LoVo (cell line): ENCODE measurements at regions not wholly inside any gene's neighbourhood (a gene's known extent, or its start where the extent isn't known, plus 50 kb on each side); places are given as distances from the start of the nearest gene placed in this dataset.

Source experiments
- DNase-seq: peaks from one replicate; pipeline ENCODE4 v3.0.0-alpha.2; 2016; ENCODE audit warnings: low spot score

DNA sequence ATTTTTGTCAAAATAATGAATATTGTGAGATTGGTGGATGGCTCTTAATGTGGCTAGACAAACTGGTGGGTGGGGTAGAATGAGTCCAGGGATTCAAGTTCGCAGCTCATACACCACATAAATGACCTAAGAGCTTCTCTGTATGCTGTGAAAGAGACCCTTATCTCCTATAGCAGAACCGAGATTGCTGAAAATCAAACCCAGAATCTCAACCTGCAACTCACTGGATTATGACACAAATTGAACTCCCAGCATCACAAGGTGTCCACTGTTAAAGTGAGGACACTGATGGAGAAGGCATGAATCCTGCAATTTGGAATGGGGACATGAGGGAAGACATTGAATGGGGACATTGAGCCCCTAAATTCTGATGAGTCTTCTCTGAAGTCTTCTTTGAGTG is 51.3 kb upstream of the CNKSR3 start:
- DNase-seq, result no peak

DNA sequence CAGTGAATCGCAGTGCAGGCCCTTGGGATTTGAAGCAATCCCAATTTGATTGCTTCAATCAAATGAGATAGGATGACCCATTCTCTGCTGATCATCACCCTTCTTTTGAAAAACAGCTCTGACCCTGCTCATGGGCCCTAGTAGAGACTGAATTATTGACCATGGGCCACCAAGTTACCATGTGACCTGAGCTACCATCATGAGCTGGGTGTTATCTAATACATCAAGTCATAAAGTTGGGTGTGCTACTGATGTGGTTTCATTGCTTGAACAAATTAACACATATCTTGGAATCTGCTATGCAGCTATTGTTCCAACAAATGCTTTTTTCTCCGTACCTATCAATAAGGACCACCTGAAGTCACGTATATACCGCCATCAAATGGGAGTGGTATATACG is 54.8 kb upstream of the CNKSR3 start:
- DNase-seq, result no peak

DNA sequence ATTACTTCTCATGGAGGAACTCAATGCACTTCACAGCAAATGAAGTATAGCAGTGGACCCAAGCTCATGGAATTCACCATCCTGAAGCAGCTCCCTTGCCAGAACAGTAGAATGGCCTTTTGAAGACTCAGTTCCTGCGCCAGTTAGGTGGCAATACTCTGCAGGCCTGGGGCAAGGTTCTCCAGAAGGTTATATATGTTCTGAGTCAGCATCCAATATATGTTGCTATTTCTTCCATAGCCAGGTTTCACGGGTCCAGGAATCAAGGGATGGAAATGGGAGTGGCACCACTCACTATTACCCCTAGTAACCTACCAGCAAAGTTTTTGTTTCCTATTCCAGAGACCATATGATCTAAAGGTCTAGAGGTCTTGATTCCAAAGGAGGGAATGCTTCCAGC is 56.4 kb upstream of the CNKSR3 start:
- DNase-seq, result no peak

DNA sequence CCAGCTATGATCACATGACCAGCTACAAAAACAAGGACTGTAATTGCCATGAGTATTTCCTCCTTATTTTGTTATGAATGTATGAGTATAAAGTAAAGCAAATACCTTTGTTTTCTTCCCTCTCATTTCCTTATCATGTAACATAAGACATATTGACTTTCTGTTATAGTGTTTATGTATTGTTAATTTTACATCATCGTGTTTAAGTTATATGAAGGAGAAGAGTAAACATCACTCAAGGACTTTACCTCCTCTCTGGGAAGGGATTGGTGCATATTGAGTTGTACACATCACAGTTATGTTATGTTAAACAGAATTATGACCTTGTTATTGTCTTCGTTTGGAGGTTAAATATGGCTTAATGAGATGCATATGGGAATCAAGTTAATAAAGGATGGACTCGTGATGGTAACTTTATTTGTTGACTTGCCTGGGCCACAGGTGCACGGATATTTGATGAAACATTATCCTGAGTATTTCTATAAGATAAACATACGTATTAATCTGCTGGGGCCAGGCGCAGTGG is 57.3 kb upstream of the CNKSR3 start:
- peak; percentile 3 for DNase-seq

DNA sequence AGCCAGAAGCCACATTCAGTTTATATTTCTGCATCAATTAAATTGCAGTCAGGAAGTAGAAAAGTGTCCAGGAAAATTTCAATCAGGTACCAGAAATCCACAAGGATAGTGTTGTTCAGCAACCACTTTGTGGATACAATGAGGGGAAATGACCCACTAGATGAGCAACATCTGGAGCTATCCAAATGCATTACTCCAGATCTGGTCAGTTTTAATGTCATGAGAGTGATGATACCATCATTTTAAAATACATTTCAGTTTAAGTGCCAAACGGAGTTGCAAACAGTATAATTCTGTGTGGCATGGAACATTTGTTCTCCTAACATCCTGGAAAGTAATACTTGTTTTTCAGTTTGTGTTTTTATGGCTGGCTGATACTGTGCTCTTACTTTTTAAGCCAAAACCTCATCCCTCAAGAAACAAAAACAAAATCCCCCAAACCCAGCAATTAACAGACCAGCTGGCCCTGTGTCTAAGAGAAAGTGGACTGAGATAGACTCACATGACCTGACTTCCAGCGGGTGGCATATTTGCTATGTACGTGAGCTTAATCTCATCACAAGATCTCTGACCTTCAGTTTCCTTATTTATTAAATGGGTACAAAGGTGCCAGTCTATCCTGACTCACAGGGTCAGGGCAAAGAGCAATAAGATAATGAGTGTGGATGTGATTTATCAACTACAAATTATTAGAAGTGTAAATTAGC is 58.8 kb upstream of the CNKSR3 start:
- DNase-seq, result peak; percentile 31

DNA sequence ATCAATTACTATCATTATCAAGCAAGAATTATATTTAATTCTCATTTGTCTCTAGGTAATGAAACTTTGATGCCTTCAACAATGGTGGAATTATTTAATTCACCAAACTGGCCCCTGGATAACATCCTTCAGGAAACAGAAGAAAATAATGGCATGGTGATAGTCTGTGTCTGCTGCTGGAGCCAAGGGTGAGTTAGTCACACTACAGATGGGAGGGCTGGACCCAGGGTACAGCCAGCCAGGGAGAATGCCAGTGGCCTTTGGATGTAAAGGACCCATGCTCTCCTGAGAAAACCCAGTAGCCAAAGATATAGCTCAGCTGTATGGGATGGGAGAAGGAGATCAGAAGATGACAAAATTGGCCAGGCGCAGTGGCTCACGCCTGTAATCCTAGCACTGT is 60.0 kb upstream of the CNKSR3 start:
- DNase-seq, result no peak

DNA sequence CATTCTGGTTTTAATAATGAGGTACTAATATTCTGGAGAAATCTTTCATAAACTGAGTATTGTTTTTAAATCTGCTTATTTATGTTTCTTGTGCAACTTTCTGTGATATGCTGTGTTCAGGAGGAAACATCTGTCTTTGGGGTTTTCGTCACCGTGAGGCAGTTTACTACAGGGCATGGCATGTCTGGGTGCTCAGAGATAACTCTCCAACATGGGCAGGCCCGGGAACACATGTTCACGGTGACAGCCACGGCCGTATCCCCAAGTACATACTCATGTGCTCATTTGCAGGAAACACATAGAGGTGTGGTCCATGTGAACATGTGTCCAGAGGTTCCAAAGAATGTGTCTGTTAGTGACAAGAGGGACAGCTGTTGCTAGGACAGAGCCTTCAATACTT is 62.1 kb upstream of the CNKSR3 start:
- DNase-seq, result no peak

DNA sequence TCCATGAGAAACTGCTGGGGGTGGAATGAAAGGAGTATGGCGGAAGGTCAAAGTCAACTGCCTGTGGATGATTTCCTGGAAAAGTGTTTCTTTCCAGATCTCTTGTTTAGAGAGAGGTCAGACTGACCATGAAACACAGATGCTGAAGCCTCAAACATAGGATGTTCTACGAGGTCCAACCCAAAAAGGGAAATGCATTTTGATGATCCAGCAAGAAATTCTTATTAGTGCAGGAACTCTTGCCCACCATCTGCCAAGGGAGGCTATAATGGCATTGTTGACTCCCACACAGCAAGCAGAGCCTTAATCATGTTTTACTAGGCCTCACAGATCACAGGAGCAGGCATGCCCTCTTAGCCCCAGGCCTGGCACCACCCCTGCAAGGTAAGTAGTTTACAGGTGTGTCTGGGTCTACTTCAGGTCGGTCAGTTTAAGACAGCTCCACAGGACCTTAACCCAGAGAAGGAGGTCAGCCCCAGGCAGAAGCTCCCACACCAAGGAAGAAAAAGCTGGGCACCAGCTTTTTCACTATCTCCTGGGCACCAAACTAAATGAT is 67.6 kb upstream of the CNKSR3 start:
- no peak for DNase-seq

DNA sequence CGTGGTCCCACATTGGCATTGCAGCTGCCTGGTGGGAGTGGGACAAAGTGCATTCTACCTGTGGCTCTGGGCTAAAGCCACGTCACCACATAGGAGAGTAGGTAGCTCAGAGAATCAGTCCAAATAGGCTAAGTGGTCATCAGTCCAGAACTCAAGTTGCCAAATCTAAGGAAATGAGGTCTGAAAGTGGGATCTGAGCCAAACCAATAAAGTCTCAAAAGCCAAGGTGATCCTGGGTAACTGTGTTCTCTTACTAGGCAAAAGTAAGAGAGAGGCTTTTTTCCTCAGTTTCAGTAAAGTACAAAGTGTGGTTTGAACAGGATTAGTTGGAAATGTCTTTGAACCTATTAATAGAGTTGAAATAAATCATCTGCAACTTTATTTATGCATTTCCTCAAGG is 68.6 kb upstream of the CNKSR3 start:
- DNase-seq, result no peak

DNA sequence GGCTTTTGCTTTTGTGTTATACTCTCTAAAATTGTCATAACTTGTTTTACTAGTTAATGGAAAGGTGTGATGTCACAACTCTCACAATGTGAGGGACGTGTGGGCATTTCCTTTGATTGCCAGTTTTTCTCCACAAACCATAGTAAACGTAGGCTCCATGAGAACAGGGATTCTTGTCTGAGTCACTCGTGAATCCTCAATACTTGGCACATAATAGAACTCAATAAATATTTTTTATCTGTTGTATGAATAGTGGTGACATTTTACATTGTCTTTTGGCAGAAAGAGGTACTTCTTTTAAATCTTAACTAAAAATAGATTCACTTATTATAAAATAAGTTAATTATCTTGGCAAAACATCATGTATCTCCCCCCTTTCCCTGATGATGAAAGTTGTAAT is 69.0 kb upstream of the CNKSR3 start:
- DNase-seq, result no peak

DNA sequence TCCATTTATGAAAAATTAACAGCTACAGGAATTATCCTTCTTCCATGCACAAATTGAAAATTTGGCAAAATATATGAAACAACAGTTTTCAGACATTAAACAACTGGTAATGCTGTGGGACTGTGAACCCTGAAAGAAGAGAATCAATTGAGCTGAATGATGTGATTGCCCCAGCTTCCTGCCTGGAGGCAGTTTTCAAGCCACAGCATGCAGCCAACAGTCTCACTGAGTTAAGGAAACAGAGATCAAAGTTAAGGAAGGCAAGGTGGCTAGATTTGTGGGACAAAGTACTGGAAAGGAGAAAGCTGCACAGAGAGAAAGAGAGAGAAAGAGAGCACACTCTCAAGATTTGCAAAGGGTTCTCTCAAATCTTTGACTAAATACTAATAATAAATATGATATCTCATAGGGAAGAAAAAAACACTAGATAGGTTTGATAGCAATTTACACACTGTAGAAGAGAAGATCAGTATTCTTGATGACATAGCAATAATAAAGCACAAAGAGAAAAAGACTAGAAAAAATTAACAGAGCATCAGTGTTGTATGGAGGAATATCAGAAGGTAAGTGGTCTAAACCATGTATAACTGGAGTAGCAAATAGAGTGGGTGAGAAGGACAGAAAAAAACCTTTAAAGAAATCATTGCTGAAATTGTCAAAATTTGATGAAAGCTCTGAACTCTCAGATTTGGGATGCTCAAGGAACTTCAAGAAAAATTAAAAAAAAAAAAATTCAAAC is 70.1 kb upstream of the CNKSR3 start:
- no peak for DNase-seq

DNA sequence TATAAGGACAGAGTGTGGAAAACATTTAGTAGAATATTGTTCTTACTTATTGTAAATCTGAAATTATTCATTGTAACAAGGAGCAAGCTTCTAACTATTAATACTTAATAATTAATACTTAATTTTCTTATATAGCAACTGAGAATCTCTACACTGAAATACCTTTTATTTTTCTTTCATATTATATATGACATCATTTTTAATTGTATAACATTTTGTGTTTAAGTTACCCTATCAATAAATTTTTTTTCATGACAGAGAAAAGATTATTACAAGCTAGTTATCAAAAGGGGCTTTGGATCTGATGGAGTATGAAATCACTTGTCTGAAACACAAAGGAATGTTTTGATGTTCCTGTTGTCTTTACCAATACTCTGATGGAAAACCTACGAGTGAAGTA is 72.2 kb upstream of the CNKSR3 start:
- DNase-seq, result no peak

DNA sequence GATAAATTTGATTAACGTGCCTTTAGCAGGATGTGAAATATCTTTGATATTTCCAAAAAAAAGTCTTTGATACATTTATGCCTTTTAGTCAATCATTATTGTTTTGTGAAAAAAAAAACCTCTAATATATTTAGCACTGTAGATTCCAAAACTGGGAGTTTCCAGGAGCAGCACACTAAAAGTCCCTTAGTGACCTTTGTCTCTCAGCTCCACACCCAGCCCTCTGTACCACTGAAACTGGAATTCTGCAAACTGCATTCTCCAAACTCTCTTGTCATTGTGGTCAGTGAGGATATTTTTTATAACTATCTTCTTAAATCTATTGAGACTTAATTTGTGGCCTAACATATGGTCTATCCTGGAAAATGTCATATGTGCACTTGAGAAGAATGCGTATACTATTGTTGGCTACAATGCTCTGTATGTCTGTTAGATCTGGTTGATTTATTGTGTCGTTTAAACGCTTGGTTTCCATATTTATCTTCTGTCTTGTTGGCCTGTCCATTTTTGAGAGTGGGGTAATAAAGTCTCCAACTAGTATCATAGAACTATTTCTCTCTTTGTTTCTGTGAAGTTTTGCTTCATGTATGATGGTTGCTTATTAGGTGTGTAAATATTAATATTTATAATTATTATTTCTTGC is 73.2 kb upstream of the CNKSR3 start:
- DNase-seq, result no peak

DNA sequence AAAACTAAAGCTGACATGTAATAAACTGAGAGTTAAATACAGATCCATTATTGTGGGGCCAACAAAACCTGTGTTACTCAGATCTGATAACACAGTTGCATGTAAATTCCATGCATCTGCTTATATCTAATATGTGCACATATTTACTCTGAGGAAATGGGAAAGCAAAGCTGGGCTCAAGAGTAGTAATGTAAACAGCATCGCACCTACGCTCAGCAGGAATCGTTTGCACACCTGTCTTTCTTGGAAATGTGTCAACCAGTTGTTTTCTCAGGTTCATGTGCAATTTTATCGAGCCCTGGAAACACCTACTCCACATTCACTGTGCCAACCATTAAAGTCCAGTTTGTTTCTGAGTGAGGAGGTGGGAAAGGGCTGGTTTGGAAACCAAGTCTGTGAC is 80.3 kb upstream of the CNKSR3 start:
- DNase-seq, result no peak

DNA sequence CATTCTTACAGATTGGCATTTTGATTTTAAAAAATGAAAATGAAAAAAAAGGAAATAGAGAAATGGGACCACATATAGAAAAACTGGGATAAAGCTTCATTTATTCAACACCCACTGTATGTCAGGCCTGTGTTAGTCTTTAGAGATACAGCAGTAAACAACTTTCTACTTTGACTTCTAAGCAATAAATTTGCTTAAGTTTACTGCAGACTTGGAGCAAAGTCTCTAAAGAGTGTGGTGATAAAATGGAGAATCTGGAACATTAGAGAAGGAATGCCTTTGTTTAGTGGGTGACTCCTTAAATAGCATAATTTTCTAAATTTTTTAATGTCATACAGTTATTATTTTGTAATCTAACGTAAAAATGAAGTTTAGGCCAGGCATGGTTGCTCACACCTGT is 80.7 kb upstream of the CNKSR3 start:
- no peak for DNase-seq

DNA sequence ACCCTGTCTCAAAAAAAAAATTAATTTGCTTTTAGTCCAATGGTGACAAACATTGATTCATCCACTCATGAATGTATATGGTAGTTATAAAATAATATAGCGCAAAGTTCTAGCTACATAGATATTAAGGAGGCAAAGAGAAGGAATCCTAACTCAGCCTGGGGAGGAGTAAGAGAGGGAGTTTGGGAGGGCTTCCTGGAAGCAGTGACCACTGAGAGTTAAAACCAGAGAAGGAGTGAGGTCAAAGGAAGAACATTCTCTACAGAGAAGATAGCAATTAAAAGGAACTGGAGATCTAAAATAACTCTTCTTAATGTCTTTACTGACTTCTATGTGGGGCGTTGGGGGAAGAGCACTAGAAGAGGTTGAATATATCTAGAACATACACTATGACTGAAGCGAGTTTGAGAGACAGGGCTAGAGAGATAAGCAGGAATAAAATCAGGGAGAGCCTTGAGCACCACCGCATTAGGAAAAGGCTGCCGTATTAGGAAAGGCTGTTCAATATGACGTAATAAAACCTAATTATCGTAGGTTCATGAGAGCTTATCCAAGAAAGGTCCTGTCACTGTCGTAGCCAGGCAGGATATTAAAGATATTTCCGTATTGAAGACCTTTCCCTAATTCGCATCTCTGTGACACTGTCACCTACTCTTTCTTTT is 81.8 kb upstream of the CNKSR3 start:
- DNase-seq, result no peak

DNA sequence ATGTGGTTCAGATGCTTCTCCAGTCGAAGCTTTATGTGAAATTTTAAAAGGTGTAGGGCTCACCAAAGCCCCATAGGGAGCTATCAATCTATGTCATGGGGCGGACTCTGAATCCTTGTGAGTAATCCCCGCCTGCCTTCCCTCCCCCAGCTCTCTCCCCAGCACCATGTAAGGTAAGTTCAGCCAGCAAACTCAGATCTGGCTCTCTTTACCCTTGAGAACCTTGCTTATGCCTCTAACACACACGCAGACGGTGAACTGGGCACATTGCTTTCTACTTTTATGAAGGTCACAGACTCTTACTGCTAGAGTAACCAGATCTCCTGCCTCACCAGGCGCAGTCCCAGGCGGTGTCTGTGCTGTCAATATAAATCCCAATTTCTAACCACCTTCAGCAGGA is 82.6 kb upstream of the CNKSR3 start:
- DNase-seq, result no peak

DNA sequence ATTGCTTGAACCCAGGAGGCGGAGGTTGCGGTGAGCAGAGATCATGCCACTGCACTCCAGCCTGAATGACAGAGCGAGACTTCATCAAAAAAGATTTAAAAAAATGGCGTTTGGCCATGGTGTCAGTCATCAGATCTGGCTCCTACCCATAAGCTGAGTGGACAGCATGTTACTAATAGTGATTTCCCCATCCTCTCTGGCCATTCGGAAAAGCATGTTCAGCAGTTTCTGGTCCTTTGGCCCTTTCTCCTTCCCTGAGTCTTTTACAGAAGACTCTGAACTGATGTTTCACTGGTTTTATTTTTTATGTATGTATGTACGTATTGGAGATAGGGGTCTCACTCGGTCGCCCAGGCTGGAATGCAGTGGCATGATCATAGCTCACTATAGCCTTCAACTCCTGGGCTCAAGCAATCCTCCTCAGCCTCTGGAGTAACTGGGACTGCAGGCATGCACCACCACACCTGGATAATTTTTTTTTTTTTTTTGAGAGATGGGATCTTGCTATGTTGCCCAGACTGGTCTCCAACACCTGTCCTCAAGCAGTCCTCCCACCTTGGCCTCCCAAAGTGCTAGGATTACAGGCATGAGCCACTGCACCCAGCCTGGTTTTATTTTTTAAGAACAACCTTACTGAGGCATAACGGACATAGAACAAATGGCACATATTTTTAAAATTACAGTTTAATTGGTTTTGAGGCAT is 84.2 kb upstream of the CNKSR3 start:
- DNase-seq, result no peak

DNA sequence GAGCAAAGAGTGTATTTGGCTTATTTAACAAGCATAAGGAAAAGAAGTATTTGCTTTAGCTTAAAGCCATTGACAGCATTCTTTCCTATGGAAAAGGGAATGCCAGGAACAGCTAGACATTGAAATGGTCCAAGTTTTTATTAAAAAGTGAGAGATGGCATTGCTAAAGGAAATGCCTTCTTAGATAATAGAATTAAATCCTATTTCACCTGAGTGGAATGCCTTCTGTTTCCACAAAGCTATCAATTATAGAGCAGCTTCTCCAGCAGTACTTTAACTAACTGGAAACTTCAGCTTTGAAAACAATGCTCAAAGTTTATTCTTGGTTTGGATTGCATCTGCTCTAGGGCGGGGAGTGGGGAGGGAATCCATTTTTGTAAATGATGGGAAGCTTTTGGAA is 85.1 kb upstream of the CNKSR3 start:
- DNase-seq, result no peak

DNA sequence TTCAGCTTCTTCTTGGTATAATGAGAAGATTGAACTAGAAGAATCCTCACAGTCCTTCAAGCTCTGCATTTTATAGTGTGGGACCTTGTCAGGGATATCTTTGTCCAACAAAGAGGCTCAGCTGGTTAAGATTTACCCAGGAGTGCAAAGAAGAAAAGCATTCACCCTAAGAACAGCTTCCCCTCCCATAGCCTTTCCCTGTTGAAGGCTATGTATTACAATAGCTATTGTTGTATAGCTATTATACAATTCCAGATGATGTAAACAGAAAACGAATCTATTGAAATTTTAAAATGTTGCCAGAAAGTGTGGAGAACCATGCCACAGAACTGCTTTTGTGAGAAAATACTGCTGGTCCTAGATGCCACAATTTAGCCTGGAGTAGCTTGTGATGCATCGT is 85.5 kb upstream of the CNKSR3 start:
- no peak for DNase-seq

DNA sequence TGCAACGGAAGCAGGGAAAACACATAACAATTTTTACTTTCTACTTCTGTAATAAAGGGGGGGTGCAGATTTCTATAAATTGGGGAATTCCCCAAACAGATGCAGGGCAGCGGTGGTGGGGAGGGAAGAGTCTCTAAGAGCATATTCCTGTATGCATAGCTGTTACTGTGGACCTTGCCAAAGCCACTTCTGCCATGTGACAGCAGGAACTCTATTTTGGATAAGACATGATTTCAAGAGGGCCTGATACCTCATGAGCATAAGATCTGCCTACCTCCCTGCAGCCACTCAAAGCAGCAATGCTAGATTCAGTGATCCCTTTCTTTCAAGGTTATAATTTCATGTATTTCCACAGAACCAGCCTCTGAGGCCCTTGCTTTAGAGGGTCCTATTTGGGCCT is 86.2 kb upstream of the CNKSR3 start:
- DNase-seq, result no peak

DNA sequence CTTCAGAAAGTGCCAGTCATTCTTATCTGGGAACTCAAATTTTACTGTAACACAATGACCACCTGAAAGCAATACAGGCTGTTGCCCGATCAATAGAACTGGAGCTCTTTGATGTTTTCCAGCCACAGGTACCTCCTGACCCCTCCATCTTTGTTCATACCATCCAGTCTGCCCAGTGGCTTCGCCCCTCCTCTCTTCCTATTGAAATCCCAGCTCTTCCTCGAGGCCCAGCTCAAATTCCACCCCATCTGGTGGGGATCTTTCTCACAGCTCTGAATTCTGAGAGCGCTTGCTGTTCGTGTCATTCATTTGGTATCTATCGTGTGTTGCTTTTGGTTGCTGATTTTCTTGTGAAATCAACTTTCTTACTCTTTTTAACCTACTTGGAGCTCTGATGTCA is 87.9 kb upstream of the CNKSR3 start:
- no peak for DNase-seq
